Hepatocyte (in vitro differentiated cells): ENCODE measurements at regions not wholly inside any gene's neighbourhood (a gene's known extent, or its start where the extent isn't known, plus 50 kb on each side); places are given as distances from the start of the nearest gene placed in this dataset.

ENCODE experiments used
- CTCF ChIP-seq: fragments of 200-600 bp; sonication (generic); IDR thresholded peaks from 2 replicates; pipeline ENCODE4 v1.5.1; 2016; ENCODE audit warnings: antibody characterized with exemption, mild to moderate bottlenecking; ENCODE audit not compliant: poor library complexity
- EZH2 ChIP-seq: fragments of 200-600 bp; sonication (generic); IDR thresholded peaks from 2 replicates; pipeline ENCODE4 v1.6.1; 2016; ENCODE audit warnings: antibody characterized with exemption, mild to moderate bottlenecking, borderline replicate concordance
- EZH2phosphoT487 ChIP-seq: fragments of 200-600 bp; sonication (generic); IDR thresholded peaks from one replicate; pipeline ENCODE4 v1.6.1; 2018; ENCODE audit warnings: antibody characterized with exemption, mild to moderate bottlenecking, low read depth, moderate library complexity; ENCODE audit not compliant: unreplicated experiment, severe bottlenecking

GRCh38 chr5:100232736-100233135 is 302.4 kb upstream of the FAM174A start:
- TF ChIP-seq EZH2 (no peak), EZH2phosphoT487 (no peak), CTCF (no peak)
